ENCODE measurements at regions not wholly inside any gene's neighbourhood (a gene's known extent, or its start where the extent isn't known, plus 50 kb on each side); places are given as distances from the start of the nearest gene placed in this dataset.

GRCh38 chr13:110809871-110810486 lies 96.5 kb downstream of the ING1 start:
- ChIA-PET CTCF (interaction anchor here (1.1 kb wide), 1 partner anchor 9 kb away, joined by 6 read pairs; no protein-coding TSS in a partner anchor), POLR2A (no interaction called here)
- 34% methylated on average over 10 of the region's 10 CpGs for WGBS (ENCODE audit: low lambda C conversion rate)
- no peak for DNase-seq
- H3K9me2 ChIP-seq, result no peaks in the 10 kb centered on the region
- H3K9ac ChIP-seq, result no peak overlapping the region
- H3K79me2 ChIP-seq (ENCODE audit: insufficient read depth), result no peaks in the 10 kb centered on the region
- no peak overlapping the region for H3K4me3 ChIP-seq (ENCODE audit: low read depth in 2 of 2, low read length in 1 of 2)
- H3K4me1 ChIP-seq (ENCODE audit: control insufficient read depth in 1 of 2, insufficient read depth in 2 of 2, low read depth in 1 of 2, low read length in 1 of 2), result no peaks in the 10 kb centered on the region
- H3K36me3 ChIP-seq (replicated peaks in 1 of 2; ENCODE audit: control insufficient read depth in 1 of 2, insufficient read depth in 2 of 2, low read length in 1 of 2), result no peaks in the 10 kb centered on the region
- H2AFZ ChIP-seq (ENCODE audit: low read depth), result no peak overlapping the region
- no peaks in the 10 kb centered on the region for H3F3A ChIP-seq (replicated peaks; ENCODE audit: insufficient read depth)
- H3K27me3 ChIP-seq (ENCODE audit: insufficient read depth), result peaks cover 9% of the 10 kb centered on the region; the same call in 1 of the 2 replicates
- H3K4me2 ChIP-seq, result no peak overlapping the region
- no peak overlapping the region for H3K27ac ChIP-seq (ENCODE audit: low read depth in 2 of 2, low read length in 1 of 2)
- H4K20me1 ChIP-seq (ENCODE audit: insufficient read depth), result no peaks in the 10 kb centered on the region
- H3K9me3 ChIP-seq, result no peaks in the 10 kb centered on the region
- TF ChIP-seq GABPA (IDR thresholded peaks at IDR 0.05; ENCODE audit: low read depth) (no peak), NRF1 (IDR thresholded peaks at IDR 0.05; ENCODE audit: low read depth, low read length) (no peak), EP300 (IDR thresholded peaks at IDR 0.05; ENCODE audit: borderline replicate concordance in 1 of 2, low read depth in 1 of 2, low read length in 1 of 2) (no peak), ELF1 (IDR thresholded peaks at IDR 0.05) (no peak), USF2 (IDR thresholded peaks at IDR 0.05; ENCODE audit: borderline replicate concordance, low read depth, low read length) (no peak), REST (IDR thresholded peaks at IDR 0.05; ENCODE audit: low read depth, low read length) (no peak), CHD2 (IDR thresholded peaks at IDR 0.05; ENCODE audit: low read length, partially characterized antibody) (no peak), SIN3A (IDR thresholded peaks at IDR 0.05; ENCODE audit: borderline replicate concordance, low read depth, low read length) (no peak), EZH2phosphoT487 (IDR thresholded peaks at IDR 0.05; ENCODE audit: borderline replicate concordance, low read depth) (no peak), MAX (IDR thresholded peaks at IDR 0.05; ENCODE audit: low read depth) (no peak), MEF2A (IDR thresholded peaks at IDR 0.05; ENCODE audit: borderline replicate concordance, low read depth) (no peak), TCF12 (IDR thresholded peaks at IDR 0.05) (no peak), RAD21 (IDR thresholded peaks at IDR 0.05; ENCODE audit: low read length) (no peak), FOXM1 (IDR thresholded peaks at IDR 0.05; ENCODE audit: low read depth) (no peak), SMC3 (IDR thresholded peaks at IDR 0.05; ENCODE audit: low read depth, low read length) (no peak)

Measured in SK-N-SH (cell line).